Activated naive CD8-positive, alpha-beta T cell (primary cell): ENCODE measurements at regions not wholly inside any gene's neighbourhood (a gene's known extent, or its start where the extent isn't known, plus 50 kb on each side); places are given as distances from the start of the nearest gene placed in this dataset.

Experiments
- H3K27ac Mint-ChIP-seq: one replicate; pipeline ENCODE4 v1.8.0; 2021; ENCODE audit warnings: mixed read lengths
- H3K27me3 Mint-ChIP-seq: one replicate; pipeline ENCODE4 v1.8.0; 2021; ENCODE audit warnings: mixed read lengths
- H3K36me3 Mint-ChIP-seq: one replicate; pipeline ENCODE4 v1.8.0; 2021; ENCODE audit warnings: mixed read lengths
- H3K4me1 Mint-ChIP-seq: one replicate; pipeline ENCODE4 v1.8.0; 2021; ENCODE audit warnings: low read depth, mixed read lengths
- H3K4me3 Mint-ChIP-seq: one replicate; pipeline ENCODE4 v1.8.0; 2021; ENCODE audit warnings: mild to moderate bottlenecking, mixed read lengths
- H3K9me3 Mint-ChIP-seq: one replicate; pipeline ENCODE4 v1.8.0; 2021; ENCODE audit warnings: low read depth, mixed read lengths

- no peaks in the 10 kb centered on the region for H3K4me1 Mint-ChIP-seq
- no peak overlapping the region for H3K4me3 Mint-ChIP-seq
- no peaks in the 10 kb centered on the region for H3K36me3 Mint-ChIP-seq
- H3K27ac Mint-ChIP-seq: no peak overlapping the region
- H3K9me3 Mint-ChIP-seq: no peaks in the 10 kb centered on the region
- H3K27me3 Mint-ChIP-seq: peaks cover 4% of the 10 kb centered on the region
Observed at GRCh38 chr2:120421126-120421829, 75.3 kb downstream of the INHBB start.

GRCh38 chr2:120421830-120422175 lies 75.9 kb downstream of the INHBB start:
- H3K27ac Mint-ChIP-seq: no peak overlapping the region
- no peak overlapping the region for H3K4me3 Mint-ChIP-seq
- no peaks in the 10 kb centered on the region for H3K9me3 Mint-ChIP-seq
- H3K36me3 Mint-ChIP-seq: no peaks in the 10 kb centered on the region
- no peaks in the 10 kb centered on the region for H3K4me1 Mint-ChIP-seq
- H3K27me3 Mint-ChIP-seq: peaks cover 4% of the 10 kb centered on the region

GRCh38 chr2:120422465-120423160 lies 76.7 kb downstream of the INHBB start:
- Mint-ChIP-seq H3K4me3 (no peak overlapping the region), H3K9me3 (no peaks in the 10 kb centered on the region), H3K36me3 (no peaks in the 10 kb centered on the region), H3K27ac (no peak overlapping the region), H3K4me1 (no peaks in the 10 kb centered on the region), H3K27me3 (peaks cover 4% of the 10 kb centered on the region)

- Mint-ChIP-seq H3K4me1 (no peaks in the 10 kb centered on the region), H3K9me3 (no peaks in the 10 kb centered on the region), H3K4me3 (no peak overlapping the region), H3K27me3 (peaks cover 4% of the 10 kb centered on the region), H3K27ac (no peak overlapping the region), H3K36me3 (no peaks in the 10 kb centered on the region)
Observed at GRCh38 chr2:120423167-120423943, 77.4 kb downstream of the INHBB start.

- H3K4me3 Mint-ChIP-seq: no peak overlapping the region
- H3K9me3 Mint-ChIP-seq: no peaks in the 10 kb centered on the region
- H3K27ac Mint-ChIP-seq: no peak overlapping the region
- no peaks in the 10 kb centered on the region for H3K4me1 Mint-ChIP-seq
- H3K36me3 Mint-ChIP-seq: no peaks in the 10 kb centered on the region
- H3K27me3 Mint-ChIP-seq: peaks cover 4% of the 10 kb centered on the region
Observed at GRCh38 chr2:120424274-120424796, 78.4 kb downstream of the INHBB start.

- H3K27ac Mint-ChIP-seq: no peak overlapping the region
- H3K27me3 Mint-ChIP-seq: peaks cover 7% of the 10 kb centered on the region
- no peaks in the 10 kb centered on the region for H3K9me3 Mint-ChIP-seq
Observed at GRCh38 chr2:120425014-120425413, 79.1 kb downstream of the INHBB start.

GRCh38 chr2:120428748-120429147 lies 82.8 kb downstream of the INHBB start:
- Mint-ChIP-seq H3K9me3 (no peaks in the 10 kb centered on the region), H3K27me3 (peaks cover 3% of the 10 kb centered on the region), H3K4me1 (no peaks in the 10 kb centered on the region), H3K4me3 (no peak overlapping the region), H3K27ac (no peak overlapping the region), H3K36me3 (no peaks in the 10 kb centered on the region)

More at GRCh38 chr2:120425014-120425413, 79.1 kb downstream of the INHBB start:
- Mint-ChIP-seq H3K4me3 (no peak overlapping the region), H3K36me3 (no peaks in the 10 kb centered on the region), H3K4me1 (no peaks in the 10 kb centered on the region)

- no peaks in the 10 kb centered on the region for H3K9me3 Mint-ChIP-seq
- H3K4me1 Mint-ChIP-seq: no peaks in the 10 kb centered on the region
- no peaks in the 10 kb centered on the region for H3K36me3 Mint-ChIP-seq
- H3K4me3 Mint-ChIP-seq: no peak overlapping the region
- H3K27ac Mint-ChIP-seq: no peak overlapping the region
- H3K27me3 Mint-ChIP-seq: peaks cover 3% of the 10 kb centered on the region
Observed at GRCh38 chr2:120429586-120430500, 83.9 kb downstream of the INHBB start.

- Mint-ChIP-seq H3K27ac (no peak overlapping the region), H3K4me3 (no peak overlapping the region), H3K4me1 (no peaks in the 10 kb centered on the region), H3K27me3 (peaks cover 3% of the 10 kb centered on the region), H3K9me3 (no peaks in the 10 kb centered on the region), H3K36me3 (no peaks in the 10 kb centered on the region)
Observed at GRCh38 chr2:120430501-120430830, 84.5 kb downstream of the INHBB start.

GRCh38 chr2:120430957-120431356 lies 85.0 kb downstream of the INHBB start:
- no peaks in the 10 kb centered on the region for H3K9me3 Mint-ChIP-seq
- H3K27ac Mint-ChIP-seq: no peak overlapping the region

GRCh38 chr2:120431386-120432292 lies 85.7 kb downstream of the INHBB start:
- no peaks in the 10 kb centered on the region for H3K36me3 Mint-ChIP-seq
- no peak overlapping the region for H3K27ac Mint-ChIP-seq
- no peak overlapping the region for H3K4me3 Mint-ChIP-seq
- no peaks in the 10 kb centered on the region for H3K9me3 Mint-ChIP-seq
- H3K4me1 Mint-ChIP-seq: no peaks in the 10 kb centered on the region
- H3K27me3 Mint-ChIP-seq: peaks cover 3% of the 10 kb centered on the region

More at GRCh38 chr2:120430957-120431356, 85.0 kb downstream of the INHBB start:
- H3K27me3 Mint-ChIP-seq: peaks cover 3% of the 10 kb centered on the region
- no peak overlapping the region for H3K4me3 Mint-ChIP-seq
- no peaks in the 10 kb centered on the region for H3K4me1 Mint-ChIP-seq
- no peaks in the 10 kb centered on the region for H3K36me3 Mint-ChIP-seq

GRCh38 chr2:120432293-120432975 lies 86.5 kb downstream of the INHBB start:
- H3K27me3 Mint-ChIP-seq: peaks cover 5% of the 10 kb centered on the region
- H3K36me3 Mint-ChIP-seq: no peaks in the 10 kb centered on the region
- no peak overlapping the region for H3K4me3 Mint-ChIP-seq
- H3K27ac Mint-ChIP-seq: no peak overlapping the region
- H3K4me1 Mint-ChIP-seq: no peaks in the 10 kb centered on the region
- no peaks in the 10 kb centered on the region for H3K9me3 Mint-ChIP-seq
